GM18519 (cell line): ENCODE measurements at regions not wholly inside any gene's neighbourhood (a gene's known extent, or its start where the extent isn't known, plus 50 kb on each side); places are given as distances from the start of the nearest gene placed in this dataset.

ENCODE experiments used
- ATAC-seq: cut with Tn5 transposase; IDR thresholded peaks from one replicate; pipeline ENCODE4 v1.9.1; 2021; ENCODE audit warnings: mild to moderate bottlenecking, moderate library complexity; ENCODE audit not compliant: unreplicated experiment, low FRiP score

GRCh38 chr4:62320612-62321011 is 1120.5 kb downstream of the ADGRL3 start:
- ATAC-seq, result no peak

- no peak for ATAC-seq
Measured at GRCh38 chr4:62302710-62303109, 1102.6 kb downstream of the ADGRL3 start.

- no peak for ATAC-seq
Measured at GRCh38 chr4:62301500-62301899, 1101.4 kb downstream of the ADGRL3 start.

GRCh38 chr4:62293551-62293950 is 1093.4 kb downstream of the ADGRL3 start:
- ATAC-seq, result no peak

- ATAC-seq, result no peak
Measured at GRCh38 chr4:62292911-62293310, 1092.8 kb downstream of the ADGRL3 start.

- ATAC-seq, result no peak
Measured at GRCh38 chr4:62288808-62289541, 1088.8 kb downstream of the ADGRL3 start.

- ATAC-seq, result no peak
Measured at GRCh38 chr4:62285026-62285425, 1084.9 kb downstream of the ADGRL3 start.

GRCh38 chr4:62279689-62280088 is 1079.6 kb downstream of the ADGRL3 start:
- ATAC-seq, result no peak

GRCh38 chr4:62275470-62275869 is 1075.3 kb downstream of the ADGRL3 start:
- ATAC-seq, result no peak

GRCh38 chr4:62274782-62275181 is 1074.7 kb downstream of the ADGRL3 start:
- no peak for ATAC-seq

GRCh38 chr4:62271107-62271506 is 1071.0 kb downstream of the ADGRL3 start:
- ATAC-seq, result no peak

GRCh38 chr4:62269918-62270317 is 1069.8 kb downstream of the ADGRL3 start:
- no peak for ATAC-seq

- no peak for ATAC-seq
Measured at GRCh38 chr4:62263454-62263853, 1063.3 kb downstream of the ADGRL3 start.

GRCh38 chr4:62262676-62263075 is 1062.5 kb downstream of the ADGRL3 start:
- ATAC-seq, result no peak

GRCh38 chr4:62260254-62260653 is 1060.1 kb downstream of the ADGRL3 start:
- no peak for ATAC-seq

GRCh38 chr4:62256479-62256878 is 1056.4 kb downstream of the ADGRL3 start:
- ATAC-seq, result no peak

- no peak for ATAC-seq
Measured at GRCh38 chr4:62252728-62253127, 1052.6 kb downstream of the ADGRL3 start.

GRCh38 chr4:62250100-62250499 is 1050.0 kb downstream of the ADGRL3 start:
- ATAC-seq, result no peak

- no peak for ATAC-seq
Measured at GRCh38 chr4:62243895-62244294, 1043.8 kb downstream of the ADGRL3 start.

GRCh38 chr4:62235911-62236310 is 1035.8 kb downstream of the ADGRL3 start:
- no peak for ATAC-seq

- no peak for ATAC-seq
Measured at GRCh38 chr4:62232814-62233213, 1032.7 kb downstream of the ADGRL3 start.

- no peak for ATAC-seq
Measured at GRCh38 chr4:62231994-62232393, 1031.9 kb downstream of the ADGRL3 start.

GRCh38 chr4:62226082-62226481 is 1026.0 kb downstream of the ADGRL3 start:
- ATAC-seq, result no peak
